Spinal cord (tissue), 9 donors: ENCODE measurements at regions not wholly inside any gene's neighbourhood (a gene's known extent, or its start where the extent isn't known, plus 50 kb on each side); places are given as distances from the start of the nearest gene placed in this dataset.
A peak's percentile ranks its signal among the peaks of the same experiment; 100 is the strongest.

Experiments
- DNase-seq, 6 donors: peaks; one replicate each; pipeline versions ENCODE4 v3.0.0 to v3.0.0-alpha.2; 2013 to 2015; ENCODE audit warnings: low spot score in 6 of 6, low read depth in 4 of 6
- H3K27ac ChIP-seq: one replicate; pipeline ENCODE4 v1.5.1; 2013; ENCODE audit warnings: low read depth, low read length, control low read depth
- H3K27me3 ChIP-seq: one replicate; pipeline ENCODE4 v1.6.1; 2013; ENCODE audit warnings: low read length; ENCODE audit not compliant: control insufficient read depth, insufficient read depth
- H3K36me3 ChIP-seq: one replicate; pipeline ENCODE4 v1.6.1; 2013; ENCODE audit warnings: low read length; ENCODE audit not compliant: control insufficient read depth, insufficient read depth
- H3K4me1 ChIP-seq: one replicate; pipeline ENCODE4 v1.6.1; 2013; ENCODE audit warnings: low read length; ENCODE audit not compliant: control insufficient read depth, insufficient read depth
- H3K4me3 ChIP-seq: one replicate; pipeline ENCODE4 v1.5.1; 2013; ENCODE audit warnings: low read depth, low read length, control low read depth
- H3K9me3 ChIP-seq: one replicate; pipeline ENCODE4 v1.6.1; 2013; ENCODE audit warnings: low read length; ENCODE audit not compliant: control insufficient read depth, insufficient read depth
- WGBS: methylation state at CpG from one replicate; pipeline ENCODE4 v1.1.5; 2013; ENCODE audit warnings: missing lambda C conversion rate; ENCODE audit not compliant: insufficient coverage; 5-methylcytosine and 5-hydroxymethylcytosine counted together
- donor health status: healthy.

- DNase-seq, result peak in 1 of 6 donors; percentile 68
- Histone ChIP-seq H3K4me3 (no peak overlapping the region), H3K36me3 (no peaks in the 10 kb centered on the region), H3K9me3 (no peaks in the 10 kb centered on the region), H3K27ac (peak overlapping the region; percentile 74), H3K4me1 (peaks cover 11% of the 10 kb centered on the region), H3K27me3 (no peaks in the 10 kb centered on the region)
- WGBS, result no CpG with 5 or more reads among the region's 5 CpGs
Measured at GRCh38 chr12:94767956-94768355, 117.6 kb upstream of the TMCC3 start.

DNA sequence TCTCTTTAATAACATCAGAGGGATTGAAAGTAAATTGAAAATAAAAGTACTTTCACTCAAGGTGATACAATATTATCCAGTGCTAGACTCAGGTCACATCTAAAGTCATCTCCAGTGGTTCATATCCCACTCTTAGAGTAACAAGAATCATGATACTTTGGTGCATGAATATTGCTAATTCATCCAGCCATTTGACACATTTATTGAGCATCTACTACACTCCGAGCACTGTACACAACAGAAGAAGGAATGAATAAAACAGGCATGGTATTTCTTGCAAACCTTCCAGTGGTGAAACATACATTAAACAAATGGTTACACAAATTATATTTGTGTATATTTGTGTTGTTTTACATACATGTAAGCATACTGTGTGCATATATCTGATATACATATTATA is 116.0 kb upstream of the TMCC3 start:
- WGBS, result no CpG with 5 or more reads among the region's 1 CpG

GRCh38 chr12:94763462-94763861 is 113.1 kb upstream of the TMCC3 start:
- H3K4me3 ChIP-seq, result no peak overlapping the region
- peaks cover 2% of the 10 kb centered on the region for H3K4me1 ChIP-seq

More for the DNA sequence above, 116.0 kb upstream of the TMCC3 start:
- DNase-seq, result no peak
- H3K9me3 ChIP-seq, result no peaks in the 10 kb centered on the region
- H3K27me3 ChIP-seq, result no peaks in the 10 kb centered on the region
- no peak overlapping the region for H3K4me3 ChIP-seq
- peaks cover 11% of the 10 kb centered on the region for H3K4me1 ChIP-seq
- H3K36me3 ChIP-seq, result no peaks in the 10 kb centered on the region
- H3K27ac ChIP-seq, result no peak overlapping the region

GRCh38 chr12:94762943-94763342 is 112.6 kb upstream of the TMCC3 start:
- H3K4me1 ChIP-seq, result no peaks in the 10 kb centered on the region
- WGBS, result 60% methylated on average over 1 of the region's 3 CpGs
- no peaks in the 10 kb centered on the region for H3K9me3 ChIP-seq
- no peaks in the 10 kb centered on the region for H3K36me3 ChIP-seq
- no peak overlapping the region for H3K4me3 ChIP-seq
- DNase-seq, result no peak
- H3K27ac ChIP-seq, result no peak overlapping the region
- no peaks in the 10 kb centered on the region for H3K27me3 ChIP-seq

More at GRCh38 chr12:94763462-94763861, 113.1 kb upstream of the TMCC3 start:
- no peaks in the 10 kb centered on the region for H3K27me3 ChIP-seq
- H3K27ac ChIP-seq, result no peak overlapping the region
- H3K9me3 ChIP-seq, result no peaks in the 10 kb centered on the region
- 96% methylated on average over 5 of the region's 6 CpGs for WGBS
- DNase-seq, result no peak
- H3K36me3 ChIP-seq, result no peaks in the 10 kb centered on the region

GRCh38 chr12:94762259-94762942 is 112.0 kb upstream of the TMCC3 start:
- Histone ChIP-seq H3K27ac (no peak overlapping the region), H3K4me3 (no peak overlapping the region), H3K27me3 (no peaks in the 10 kb centered on the region), H3K4me1 (no peaks in the 10 kb centered on the region), H3K9me3 (no peaks in the 10 kb centered on the region), H3K36me3 (no peaks in the 10 kb centered on the region)
- DNase-seq, result no peak
- no CpG with 5 or more reads among the region's 4 CpGs for WGBS

GRCh38 chr12:94761559-94761958 is 111.2 kb upstream of the TMCC3 start:
- WGBS, result no CpG with 5 or more reads among the region's 3 CpGs
- Histone ChIP-seq H3K27ac (no peak overlapping the region), H3K36me3 (no peaks in the 10 kb centered on the region), H3K4me3 (no peak overlapping the region), H3K4me1 (no peaks in the 10 kb centered on the region), H3K27me3 (no peaks in the 10 kb centered on the region), H3K9me3 (no peaks in the 10 kb centered on the region)
- DNase-seq, result no peak

- no peak for DNase-seq
- WGBS, result no CpG with 5 or more reads among the region's 2 CpGs
- Histone ChIP-seq H3K27ac (no peak overlapping the region), H3K27me3 (no peaks in the 10 kb centered on the region), H3K4me1 (no peaks in the 10 kb centered on the region), H3K4me3 (no peak overlapping the region), H3K36me3 (no peaks in the 10 kb centered on the region), H3K9me3 (no peaks in the 10 kb centered on the region)
Measured at GRCh38 chr12:94760786-94761185, 110.4 kb upstream of the TMCC3 start.

DNA sequence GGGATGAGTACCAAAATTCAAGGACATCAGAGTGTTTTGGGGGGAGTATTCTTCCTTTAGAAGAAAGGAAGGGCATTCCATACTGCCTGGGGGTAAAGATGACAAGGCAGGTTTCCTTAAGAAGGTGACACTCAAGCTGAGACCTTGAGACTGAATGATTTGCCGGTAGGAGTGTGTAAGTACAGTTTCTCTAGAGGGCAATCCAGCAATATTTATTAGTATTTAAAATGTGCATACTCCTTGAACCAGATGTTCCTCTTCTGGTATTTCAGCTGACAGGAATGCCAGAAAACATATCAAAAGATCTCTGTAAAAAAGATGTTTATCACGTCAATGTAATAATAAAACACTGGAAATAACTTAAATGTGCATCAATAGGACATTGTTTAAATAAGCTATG is 106.4 kb upstream of the TMCC3 start:
- Histone ChIP-seq H3K9me3 (no peaks in the 10 kb centered on the region), H3K36me3 (no peaks in the 10 kb centered on the region), H3K27ac (no peak overlapping the region), H3K4me1 (peaks cover 9% of the 10 kb centered on the region), H3K27me3 (no peaks in the 10 kb centered on the region), H3K4me3 (no peak overlapping the region)
- no CpG with 5 or more reads among the region's 2 CpGs for WGBS
- no peak for DNase-seq

DNA sequence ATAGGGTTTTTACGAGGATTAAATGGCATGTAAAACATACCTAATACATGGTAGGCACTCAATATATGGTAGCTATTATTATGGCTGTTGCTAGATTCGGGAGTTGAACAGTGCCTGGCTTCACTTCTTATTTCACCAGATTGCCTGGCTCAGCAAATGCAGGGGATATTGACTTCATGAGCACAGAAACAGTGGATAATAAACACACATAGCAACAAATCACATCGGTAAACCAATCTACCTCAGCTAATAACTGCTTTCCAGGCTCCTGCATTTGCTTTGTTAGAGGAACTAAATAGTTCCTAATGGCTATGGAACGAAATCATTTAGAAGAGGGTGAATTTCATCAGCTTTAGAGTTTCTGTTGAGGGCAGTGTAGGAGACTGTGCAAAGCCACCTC is 105.2 kb upstream of the TMCC3 start:
- Histone ChIP-seq H3K36me3 (no peaks in the 10 kb centered on the region), H3K4me1 (peaks cover 9% of the 10 kb centered on the region)
- no CpG with 5 or more reads among the region's 4 CpGs for WGBS

GRCh38 chr12:94754653-94755052 is 104.3 kb upstream of the TMCC3 start:
- no peaks in the 10 kb centered on the region for H3K36me3 ChIP-seq
- H3K27ac ChIP-seq, result peak overlapping the region; percentile 19
- DNase-seq, result no peak
- H3K4me1 ChIP-seq, result peaks cover 9% of the 10 kb centered on the region
- no peaks in the 10 kb centered on the region for H3K9me3 ChIP-seq
- no peaks in the 10 kb centered on the region for H3K27me3 ChIP-seq
- H3K4me3 ChIP-seq, result no peak overlapping the region

More for the DNA sequence above, 105.2 kb upstream of the TMCC3 start:
- H3K27me3 ChIP-seq, result no peaks in the 10 kb centered on the region
- DNase-seq, result peak in 1 of 6 donors; percentile 72
- no peaks in the 10 kb centered on the region for H3K9me3 ChIP-seq
- H3K27ac ChIP-seq, result no peak overlapping the region
- H3K4me3 ChIP-seq, result no peak overlapping the region
